GM23338 (cell line): ENCODE measurements at regions not wholly inside any gene's neighbourhood (a gene's known extent, or its start where the extent isn't known, plus 50 kb on each side); places are given as distances from the start of the nearest gene placed in this dataset.

Experiments
- ATAC-seq: fragments of 200-7000 bp; cut with Tn5 transposase; 3 replicates; pipeline ENCODE4 v1.9.1; 2020
- DNase-seq: peaks from one replicate; pipeline ENCODE4 v3.0.0-alpha.2; 2015; ENCODE audit warnings: low spot score
- H2AFZ ChIP-seq: fragments of 200-600 bp; sonication (generic); 2 replicates; pipeline ENCODE4 v1.8.0; 2016; ENCODE audit warnings: antibody characterized with exemption, mild to moderate bottlenecking, moderate library complexity
- H3F3A ChIP-seq: fragments of 200-600 bp; sonication (generic); replicated peaks from 2 replicates; pipeline ENCODE4 v1.8.0; 2017; ENCODE audit warnings: antibody characterized with exemption, mixed run types, low read depth
- H3K27ac ChIP-seq: fragments of 200-600 bp; sonication (generic); 2 replicates; pipeline ENCODE4 v1.6.1; 2016; ENCODE audit warnings: low read depth
- H3K27me3 ChIP-seq: fragments of 200-600 bp; sonication (generic); 2 replicates; pipeline ENCODE4 v1.8.0; 2016; ENCODE audit warnings: mild to moderate bottlenecking, mixed run types, moderate library complexity; ENCODE audit not compliant: insufficient read depth
- H3K36me3 ChIP-seq: fragments of 200-600 bp; sonication (generic); 2 replicates; pipeline ENCODE4 v1.8.0; 2016; ENCODE audit warnings: mild to moderate bottlenecking; ENCODE audit not compliant: insufficient read depth
- H3K4me1 ChIP-seq: fragments of 200-600 bp; sonication (generic); 2 replicates; pipeline ENCODE4 v1.8.0; 2016; ENCODE audit warnings: mild to moderate bottlenecking, moderate library complexity; ENCODE audit not compliant: insufficient read depth
- H3K4me2 ChIP-seq: fragments of 200-600 bp; sonication (generic); 2 replicates; pipeline ENCODE4 v1.7.1; 2017; ENCODE audit warnings: mixed run types
- H3K4me3 ChIP-seq: fragments of 200-600 bp; sonication (generic); 2 replicates; pipeline ENCODE4 v1.6.1; 2016; ENCODE audit warnings: mixed run types
- H3K79me2 ChIP-seq: fragments of 200-600 bp; sonication (generic); replicated peaks from 2 replicates; pipeline ENCODE4 v1.8.0; 2017; ENCODE audit warnings: mild to moderate bottlenecking; ENCODE audit not compliant: insufficient read depth
- H3K9me2 ChIP-seq: fragments of 200-600 bp; sonication (generic); 2 replicates; pipeline ENCODE4 v1.8.0; 2017; ENCODE audit not compliant: insufficient read depth
- H4K20me1 ChIP-seq: fragments of 200-600 bp; sonication (generic); replicated peaks from 2 replicates; pipeline ENCODE4 v1.8.0; 2017; ENCODE audit warnings: mild to moderate bottlenecking; ENCODE audit not compliant: insufficient read depth
- H3K27ac Mint-ChIP-seq: 2 replicates; pipeline ENCODE4 v1.8.0; 2020; ENCODE audit warnings: inconsistent platforms, mild to moderate bottlenecking, moderate library complexity, mixed read lengths
- H3K27me3 Mint-ChIP-seq: 3 replicates; pipeline ENCODE4 v1.8.0; 2022; ENCODE audit warnings: low read depth, mild to moderate bottlenecking, moderate library complexity, mixed read lengths, inconsistent platforms; ENCODE audit not compliant: insufficient read depth, poor library complexity
- H3K36me3 Mint-ChIP-seq: 3 replicates; pipeline ENCODE4 v1.8.0; 2021; ENCODE audit warnings: low read depth, mild to moderate bottlenecking, inconsistent platforms, moderate library complexity, mixed read lengths
- H3K4me1 Mint-ChIP-seq: 3 replicates; pipeline ENCODE4 v1.8.0; 2020; ENCODE audit warnings: mild to moderate bottlenecking, inconsistent platforms, mixed read lengths
- H3K4me3 Mint-ChIP-seq: 3 replicates; pipeline ENCODE4 v1.8.0; 2021; ENCODE audit warnings: moderate library complexity, mild to moderate bottlenecking, inconsistent platforms, mixed read lengths
- H3K9me3 Mint-ChIP-seq: 3 replicates; pipeline ENCODE4 v1.8.0; 2020; ENCODE audit warnings: moderate library complexity, mild to moderate bottlenecking, inconsistent platforms, mixed read lengths
- CREB1 ChIP-seq: fragments of 250-450 bp; sonication (Bioruptor Pico); IDR thresholded peaks from 2 replicates; pipeline ENCODE4 v1.5.0; 2020; ENCODE audit warnings: low read depth, mild to moderate bottlenecking, moderate library complexity
- ZNF114 ChIP-seq: fragments of 250-450 bp; sonication (Bioruptor Pico); IDR thresholded peaks from 2 replicates; pipeline ENCODE4 v1.5.0; 2020; ENCODE audit warnings: mild to moderate bottlenecking, moderate library complexity
- ZNF331 ChIP-seq: fragments of 250-450 bp; sonication (Bioruptor Pico); IDR thresholded peaks from 2 replicates; pipeline ENCODE4 v1.5.0; 2020; ENCODE audit warnings: low read depth, mild to moderate bottlenecking, moderate library complexity
- TF ChIP-seq, protein P1 (sequence below): IDR thresholded peaks from one replicate; pipeline ENCODE4 v1.6.1; 2018; ENCODE audit warnings: antibody characterized with exemption; ENCODE audit not compliant: unreplicated experiment
- TF ChIP-seq, protein P2 (sequence below), 2 experiments: fragments of 200-600 bp in 1 of 2; sonication (generic) in 1 of 2; conservative IDR thresholded peaks; 2 replicates each; pipeline versions ENCODE4 v1.5.1 to v1.6.1; 2016 to 2017; ENCODE audit warnings: antibody characterized with exemption in 2 of 2, low read depth in 2 of 2, mild to moderate bottlenecking in 2 of 2, moderate library complexity in 1 of 2
- TF ChIP-seq, protein P3 (sequence below): fragments of 250-450 bp; sonication (Bioruptor Pico); IDR thresholded peaks from 2 replicates; pipeline ENCODE4 v1.5.0; 2020; ENCODE audit warnings: mild to moderate bottlenecking, moderate library complexity

DNA sequence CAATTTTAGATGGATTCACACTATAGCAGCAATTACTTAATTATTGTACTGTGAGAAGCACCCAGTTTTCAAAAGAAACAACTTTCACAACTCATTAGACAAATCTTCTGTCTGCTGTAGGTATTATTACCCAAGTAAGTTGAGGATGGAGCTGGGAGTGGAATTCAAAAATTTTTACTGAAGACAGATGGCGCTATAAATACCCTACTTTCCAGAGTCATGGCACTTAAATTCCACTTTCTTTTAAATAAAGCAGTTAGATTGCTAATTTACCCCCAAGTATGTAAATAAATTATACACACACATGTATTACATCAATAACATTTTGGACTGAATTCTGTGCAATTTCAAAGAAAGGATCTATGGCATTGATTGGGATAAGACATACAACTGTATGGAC is 166.8 kb downstream of the FTCDNL1 start:
- Mint-ChIP-seq H3K4me1 (peaks cover 7% of the 10 kb centered on the region; the same call in 2 of the 3 replicates), H3K36me3 (no peaks in the 10 kb centered on the region), H3K4me3 (no peak overlapping the region), H3K27me3 (peaks cover 2% of the 10 kb centered on the region), H3K9me3 (no peaks in the 10 kb centered on the region), H3K27ac (no peak overlapping the region)
- peaks cover 8% of the 10 kb centered on the region; the same call in 1 of the 2 replicates for H3K4me1 ChIP-seq
- no peaks in the 10 kb centered on the region for H3K36me3 ChIP-seq
- H3F3A ChIP-seq, result no peaks in the 10 kb centered on the region
- H2AFZ ChIP-seq, result no peak overlapping the region
- no peaks in the 10 kb centered on the region for H3K27me3 ChIP-seq
- no peak overlapping the region for H3K27ac ChIP-seq
- no peaks in the 10 kb centered on the region for H3K9me2 ChIP-seq
- H3K79me2 ChIP-seq, result no peaks in the 10 kb centered on the region
- no peak overlapping the region for H3K4me3 ChIP-seq
- H4K20me1 ChIP-seq, result no peaks in the 10 kb centered on the region
- peak; percentile 46 for DNase-seq
- no peak for ATAC-seq
- TF ChIP-seq, protein P1, sequence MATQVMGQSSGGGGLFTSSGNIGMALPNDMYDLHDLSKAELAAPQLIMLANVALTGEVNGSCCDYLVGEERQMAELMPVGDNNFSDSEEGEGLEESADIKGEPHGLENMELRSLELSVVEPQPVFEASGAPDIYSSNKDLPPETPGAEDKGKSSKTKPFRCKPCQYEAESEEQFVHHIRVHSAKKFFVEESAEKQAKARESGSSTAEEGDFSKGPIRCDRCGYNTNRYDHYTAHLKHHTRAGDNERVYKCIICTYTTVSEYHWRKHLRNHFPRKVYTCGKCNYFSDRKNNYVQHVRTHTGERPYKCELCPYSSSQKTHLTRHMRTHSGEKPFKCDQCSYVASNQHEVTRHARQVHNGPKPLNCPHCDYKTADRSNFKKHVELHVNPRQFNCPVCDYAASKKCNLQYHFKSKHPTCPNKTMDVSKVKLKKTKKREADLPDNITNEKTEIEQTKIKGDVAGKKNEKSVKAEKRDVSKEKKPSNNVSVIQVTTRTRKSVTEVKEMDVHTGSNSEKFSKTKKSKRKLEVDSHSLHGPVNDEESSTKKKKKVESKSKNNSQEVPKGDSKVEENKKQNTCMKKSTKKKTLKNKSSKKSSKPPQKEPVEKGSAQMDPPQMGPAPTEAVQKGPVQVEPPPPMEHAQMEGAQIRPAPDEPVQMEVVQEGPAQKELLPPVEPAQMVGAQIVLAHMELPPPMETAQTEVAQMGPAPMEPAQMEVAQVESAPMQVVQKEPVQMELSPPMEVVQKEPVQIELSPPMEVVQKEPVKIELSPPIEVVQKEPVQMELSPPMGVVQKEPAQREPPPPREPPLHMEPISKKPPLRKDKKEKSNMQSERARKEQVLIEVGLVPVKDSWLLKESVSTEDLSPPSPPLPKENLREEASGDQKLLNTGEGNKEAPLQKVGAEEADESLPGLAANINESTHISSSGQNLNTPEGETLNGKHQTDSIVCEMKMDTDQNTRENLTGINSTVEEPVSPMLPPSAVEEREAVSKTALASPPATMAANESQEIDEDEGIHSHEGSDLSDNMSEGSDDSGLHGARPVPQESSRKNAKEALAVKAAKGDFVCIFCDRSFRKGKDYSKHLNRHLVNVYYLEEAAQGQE, result no peak
- TF ChIP-seq, protein P2, sequence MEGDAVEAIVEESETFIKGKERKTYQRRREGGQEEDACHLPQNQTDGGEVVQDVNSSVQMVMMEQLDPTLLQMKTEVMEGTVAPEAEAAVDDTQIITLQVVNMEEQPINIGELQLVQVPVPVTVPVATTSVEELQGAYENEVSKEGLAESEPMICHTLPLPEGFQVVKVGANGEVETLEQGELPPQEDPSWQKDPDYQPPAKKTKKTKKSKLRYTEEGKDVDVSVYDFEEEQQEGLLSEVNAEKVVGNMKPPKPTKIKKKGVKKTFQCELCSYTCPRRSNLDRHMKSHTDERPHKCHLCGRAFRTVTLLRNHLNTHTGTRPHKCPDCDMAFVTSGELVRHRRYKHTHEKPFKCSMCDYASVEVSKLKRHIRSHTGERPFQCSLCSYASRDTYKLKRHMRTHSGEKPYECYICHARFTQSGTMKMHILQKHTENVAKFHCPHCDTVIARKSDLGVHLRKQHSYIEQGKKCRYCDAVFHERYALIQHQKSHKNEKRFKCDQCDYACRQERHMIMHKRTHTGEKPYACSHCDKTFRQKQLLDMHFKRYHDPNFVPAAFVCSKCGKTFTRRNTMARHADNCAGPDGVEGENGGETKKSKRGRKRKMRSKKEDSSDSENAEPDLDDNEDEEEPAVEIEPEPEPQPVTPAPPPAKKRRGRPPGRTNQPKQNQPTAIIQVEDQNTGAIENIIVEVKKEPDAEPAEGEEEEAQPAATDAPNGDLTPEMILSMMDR (conservative IDR thresholded peaks at IDR 0.05; ENCODE audit: low read depth in 2 of 2), result peak; percentile 54 to 67
- H3K4me2 ChIP-seq, result no peak overlapping the region

DNA sequence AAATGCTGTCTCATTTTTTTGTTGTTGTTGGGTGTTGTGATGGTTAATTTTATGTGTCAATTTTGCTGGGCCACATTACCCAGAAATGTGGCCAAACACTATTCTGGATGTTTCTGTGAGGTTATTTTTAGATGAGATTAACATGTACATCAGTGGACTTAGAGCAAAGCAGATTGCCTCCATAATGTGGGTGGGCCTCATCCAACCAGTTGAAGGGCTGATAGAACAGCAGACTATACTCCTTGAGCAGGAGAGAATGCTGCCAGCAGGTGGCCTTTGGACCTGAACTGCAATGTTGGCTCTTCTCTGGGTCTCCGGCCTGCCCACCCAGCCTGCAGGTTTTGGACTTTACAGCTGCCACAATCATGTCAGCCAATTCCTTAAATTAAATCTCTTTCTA is 169.0 kb downstream of the FTCDNL1 start:
- no peak for ATAC-seq
- Histone ChIP-seq H3K4me3 (no peak overlapping the region), H4K20me1 (no peaks in the 10 kb centered on the region), H3K79me2 (no peaks in the 10 kb centered on the region), H3F3A (no peaks in the 10 kb centered on the region), H3K9me2 (no peaks in the 10 kb centered on the region), H3K4me2 (no peak overlapping the region), H3K27ac (no peak overlapping the region), H2AFZ (no peak overlapping the region), H3K4me1 (peaks cover 9% of the 10 kb centered on the region; the same call in 1 of the 2 replicates), H3K27me3 (no peaks in the 10 kb centered on the region), H3K36me3 (no peaks in the 10 kb centered on the region)
- no peaks in the 10 kb centered on the region for H3K9me3 Mint-ChIP-seq
- H3K27me3 Mint-ChIP-seq, result peaks cover 2% of the 10 kb centered on the region
- DNase-seq, result no peak
- peaks cover 8% of the 10 kb centered on the region; the same call in 2 of the 3 replicates for H3K4me1 Mint-ChIP-seq
- no peak overlapping the region for H3K27ac Mint-ChIP-seq
- H3K36me3 Mint-ChIP-seq, result no peaks in the 10 kb centered on the region
- no peak overlapping the region for H3K4me3 Mint-ChIP-seq
- TF ChIP-seq, protein P3, sequence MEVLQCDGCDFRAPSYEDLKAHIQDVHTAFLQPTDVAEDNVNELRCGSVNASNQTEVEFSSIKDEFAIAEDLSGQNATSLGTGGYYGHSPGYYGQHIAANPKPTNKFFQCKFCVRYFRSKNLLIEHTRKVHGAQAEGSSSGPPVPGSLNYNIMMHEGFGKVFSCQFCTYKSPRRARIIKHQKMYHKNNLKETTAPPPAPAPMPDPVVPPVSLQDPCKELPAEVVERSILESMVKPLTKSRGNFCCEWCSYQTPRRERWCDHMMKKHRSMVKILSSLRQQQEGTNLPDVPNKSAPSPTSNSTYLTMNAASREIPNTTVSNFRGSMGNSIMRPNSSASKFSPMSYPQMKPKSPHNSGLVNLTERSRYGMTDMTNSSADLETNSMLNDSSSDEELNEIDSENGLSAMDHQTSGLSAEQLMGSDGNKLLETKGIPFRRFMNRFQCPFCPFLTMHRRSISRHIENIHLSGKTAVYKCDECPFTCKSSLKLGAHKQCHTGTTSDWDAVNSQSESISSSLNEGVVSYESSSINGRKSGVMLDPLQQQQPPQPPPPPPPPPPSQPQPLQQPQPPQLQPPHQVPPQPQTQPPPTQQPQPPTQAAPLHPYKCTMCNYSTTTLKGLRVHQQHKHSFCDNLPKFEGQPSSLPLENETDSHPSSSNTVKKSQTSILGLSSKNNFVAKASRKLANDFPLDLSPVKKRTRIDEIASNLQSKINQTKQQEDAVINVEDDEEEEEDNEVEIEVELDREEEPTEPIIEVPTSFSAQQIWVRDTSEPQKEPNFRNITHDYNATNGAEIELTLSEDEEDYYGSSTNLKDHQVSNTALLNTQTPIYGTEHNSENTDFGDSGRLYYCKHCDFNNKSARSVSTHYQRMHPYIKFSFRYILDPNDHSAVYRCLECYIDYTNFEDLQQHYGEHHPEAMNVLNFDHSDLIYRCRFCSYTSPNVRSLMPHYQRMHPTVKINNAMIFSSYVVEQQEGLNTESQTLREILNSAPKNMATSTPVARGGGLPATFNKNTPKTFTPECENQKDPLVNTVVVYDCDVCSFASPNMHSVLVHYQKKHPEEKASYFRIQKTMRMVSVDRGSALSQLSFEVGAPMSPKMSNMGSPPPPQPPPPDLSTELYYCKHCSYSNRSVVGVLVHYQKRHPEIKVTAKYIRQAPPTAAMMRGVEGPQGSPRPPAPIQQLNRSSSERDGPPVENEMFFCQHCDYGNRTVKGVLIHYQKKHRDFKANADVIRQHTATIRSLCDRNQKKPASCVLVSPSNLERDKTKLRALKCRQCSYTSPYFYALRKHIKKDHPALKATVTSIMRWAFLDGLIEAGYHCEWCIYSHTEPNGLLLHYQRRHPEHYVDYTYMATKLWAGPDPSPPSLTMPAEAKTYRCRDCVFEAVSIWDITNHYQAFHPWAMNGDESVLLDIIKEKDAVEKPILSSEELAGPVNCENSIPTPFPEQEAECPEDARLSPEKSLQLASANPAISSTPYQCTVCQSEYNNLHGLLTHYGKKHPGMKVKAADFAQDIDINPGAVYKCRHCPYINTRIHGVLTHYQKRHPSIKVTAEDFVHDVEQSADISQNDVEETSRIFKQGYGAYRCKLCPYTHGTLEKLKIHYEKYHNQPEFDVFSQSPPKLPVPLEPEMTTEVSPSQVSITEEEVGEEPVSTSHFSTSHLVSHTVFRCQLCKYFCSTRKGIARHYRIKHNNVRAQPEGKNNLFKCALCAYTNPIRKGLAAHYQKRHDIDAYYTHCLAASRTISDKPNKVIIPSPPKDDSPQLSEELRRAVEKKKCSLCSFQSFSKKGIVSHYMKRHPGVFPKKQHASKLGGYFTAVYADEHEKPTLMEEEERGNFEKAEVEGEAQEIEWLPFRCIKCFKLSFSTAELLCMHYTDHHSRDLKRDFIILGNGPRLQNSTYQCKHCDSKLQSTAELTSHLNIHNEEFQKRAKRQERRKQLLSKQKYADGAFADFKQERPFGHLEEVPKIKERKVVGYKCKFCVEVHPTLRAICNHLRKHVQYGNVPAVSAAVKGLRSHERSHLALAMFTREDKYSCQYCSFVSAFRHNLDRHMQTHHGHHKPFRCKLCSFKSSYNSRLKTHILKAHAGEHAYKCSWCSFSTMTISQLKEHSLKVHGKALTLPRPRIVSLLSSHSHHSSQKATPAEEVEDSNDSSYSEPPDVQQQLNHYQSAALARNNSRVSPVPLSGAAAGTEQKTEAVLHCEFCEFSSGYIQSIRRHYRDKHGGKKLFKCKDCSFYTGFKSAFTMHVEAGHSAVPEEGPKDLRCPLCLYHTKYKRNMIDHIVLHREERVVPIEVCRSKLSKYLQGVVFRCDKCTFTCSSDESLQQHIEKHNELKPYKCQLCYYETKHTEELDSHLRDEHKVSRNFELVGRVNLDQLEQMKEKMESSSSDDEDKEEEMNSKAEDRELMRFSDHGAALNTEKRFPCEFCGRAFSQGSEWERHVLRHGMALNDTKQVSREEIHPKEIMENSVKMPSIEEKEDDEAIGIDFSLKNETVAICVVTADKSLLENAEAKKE (CRISPR knock-in tag), result no peak
- TF ChIP-seq, protein P1, result no peak
- no peak for TF ChIP-seq ZNF114 (CRISPR knock-in tag)
- TF ChIP-seq ZNF331 (CRISPR knock-in tag), result no peak
- no peak for TF ChIP-seq CREB1 (CRISPR knock-in tag)
